NT2/D1 (cell line): ENCODE measurements at regions not wholly inside any gene's neighbourhood (a gene's known extent, or its start where the extent isn't known, plus 50 kb on each side); places are given as distances from the start of the nearest gene placed in this dataset.

Experiments used
- SUZ12 ChIP-seq: IDR thresholded peaks from 2 replicates; pipeline ENCODE4 v1.6.1; 2011; ENCODE audit not compliant: insufficient read length, insufficient read depth; ENCODE audit errors: extremely low read depth
- YY1 ChIP-seq: IDR thresholded peaks from 2 replicates; pipeline ENCODE4 v1.6.1; 2011; ENCODE audit not compliant: insufficient read length, insufficient read depth
- ZNF274 ChIP-seq: IDR thresholded peaks from 2 replicates; pipeline ENCODE4 v1.6.1; 2011; ENCODE audit warnings: mild to moderate bottlenecking, low read depth, low read length

GRCh38 chr2:145022666-145023333 lies 502.9 kb upstream of the ZEB2 start:
- no peak for TF ChIP-seq ZNF274
- TF ChIP-seq YY1 = no peak
- no peak for TF ChIP-seq SUZ12
